ENCODE measurements at regions not wholly inside any gene's neighbourhood (a gene's known extent, or its start where the extent isn't known, plus 50 kb on each side); places are given as distances from the start of the nearest gene placed in this dataset.

DNA sequence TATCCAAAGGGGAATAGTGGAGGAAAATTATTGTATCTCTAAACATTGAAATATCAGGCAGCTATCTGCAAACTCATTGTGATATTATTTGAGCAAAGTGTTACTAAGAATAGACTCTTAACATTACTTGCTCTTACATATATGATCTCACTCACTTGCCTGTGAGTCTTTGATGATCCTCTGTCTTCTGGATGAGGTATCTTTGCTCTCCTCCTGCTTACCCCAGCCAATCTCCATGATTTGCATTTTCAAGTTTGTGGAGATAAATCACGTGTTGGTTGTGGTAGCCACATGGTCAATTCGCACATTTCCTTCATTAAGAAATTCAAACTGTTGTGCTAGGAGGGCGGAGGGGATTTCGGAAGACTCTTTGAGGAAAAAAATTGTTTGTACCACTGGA, 169.9 kb upstream of the S100G start:
- TF ChIP-seq CTCF (IDR thresholded peaks at IDR 0.05) (no peak), POLR2A (IDR thresholded peaks at IDR 0.05) (no peak), POLR2AphosphoS5 (IDR thresholded peaks at IDR 0.05; ENCODE audit: insufficient read depth in 1 of 2, low read depth in 1 of 2) (no peak)

All from vagina (tissue), 2 donors.